WTC11 (cell line): ENCODE measurements at regions not wholly inside any gene's neighbourhood (a gene's known extent, or its start where the extent isn't known, plus 50 kb on each side); places are given as distances from the start of the nearest gene placed in this dataset.
A peak's percentile ranks its signal among the peaks of the same experiment; 100 is the strongest.

Experiments
- ATAC-seq: fragments of 200-7000 bp; cut with Tn5 transposase; 2 replicates; pipeline ENCODE4 v1.10.0; 2021; ENCODE audit warnings: mild to moderate bottlenecking, moderate library complexity
- CTCF ChIA-PET: fragments of 300-600 bp; sonication (Branson Sonifier 250); formaldehyde crosslinking; loops from one replicate; lab custom pipeline; 2021; ENCODE audit warnings: antibody characterized with exemption; lab: Charles Lee
- POLR2A ChIA-PET: fragments of 350-600 bp; sonication (Branson Sonifier 250); formaldehyde crosslinking; loops from one replicate; lab custom pipeline; 2021; ENCODE audit warnings: antibody characterized with exemption; lab: Charles Lee
- DNase-seq: peaks from one replicate; pipeline ENCODE4 v3.0.0; 2021; ENCODE audit warnings: low spot score
- H3K27ac Mint-ChIP-seq: 2 replicates; pipeline ENCODE4 v1.8.0; 2021; ENCODE audit warnings: mixed read lengths
- H3K27me3 Mint-ChIP-seq: 2 replicates; pipeline ENCODE4 v1.8.0; 2021; ENCODE audit warnings: low read depth, mild to moderate bottlenecking, moderate library complexity, mixed read lengths
- H3K36me3 Mint-ChIP-seq: 2 replicates; pipeline ENCODE4 v1.8.0; 2021; ENCODE audit warnings: mixed read lengths
- H3K4me1 Mint-ChIP-seq: 2 replicates; pipeline ENCODE4 v1.8.0; 2022; ENCODE audit warnings: mixed read lengths
- H3K4me3 Mint-ChIP-seq: 2 replicates; pipeline ENCODE4 v1.8.0; 2021; ENCODE audit warnings: mild to moderate bottlenecking, moderate library complexity, mixed read lengths
- H3K9me3 Mint-ChIP-seq: 2 replicates; pipeline ENCODE4 v1.8.0; 2021; ENCODE audit warnings: mixed read lengths
- ATF1 ChIP-seq: sonication (generic); formaldehyde crosslinking; IDR thresholded peaks from 2 replicates; pipeline ENCODE4 v1.8.1; 2023; ENCODE audit warnings: mild to moderate bottlenecking, moderate library complexity, missing genetic modification reagents
- CBFB ChIP-seq: sonication (generic); formaldehyde crosslinking; IDR thresholded peaks from 2 replicates; pipeline ENCODE4 v1.8.1; 2022; ENCODE audit warnings: mild to moderate bottlenecking, low read depth, missing genetic modification reagents
- CREB1 ChIP-seq: sonication (generic); formaldehyde crosslinking; IDR thresholded peaks from 2 replicates; pipeline ENCODE4 v1.8.0; 2023; ENCODE audit warnings: mild to moderate bottlenecking, missing genetic modification reagents
- CTCF ChIP-seq: fragments of 200-600 bp; IDR thresholded peaks from 2 replicates; pipeline ENCODE4 v1.8.0; 2022; ENCODE audit warnings: antibody characterized with exemption
- EMX1 ChIP-seq: fragments of 250-450 bp; sonication (Bioruptor Pico); IDR thresholded peaks from 2 replicates; pipeline ENCODE4 v1.8.0; 2021; ENCODE audit warnings: mild to moderate bottlenecking
- ERG ChIP-seq: fragments of 250-450 bp; sonication (Bioruptor Pico); IDR thresholded peaks from 2 replicates; pipeline ENCODE4 v1.8.0; 2021; ENCODE audit warnings: mild to moderate bottlenecking
- MXD4 ChIP-seq: fragments of 250-450 bp; sonication (Bioruptor Pico); IDR thresholded peaks from 2 replicates; pipeline ENCODE4 v1.8.0; 2021; ENCODE audit warnings: mild to moderate bottlenecking, moderate library complexity, borderline replicate concordance
- MYBL2 ChIP-seq: sonication (generic); formaldehyde crosslinking; IDR thresholded peaks from 2 replicates; pipeline ENCODE4 v1.8.1; 2023; ENCODE audit warnings: mild to moderate bottlenecking, moderate library complexity, missing genetic modification reagents
- NFYB ChIP-seq: sonication (generic); formaldehyde crosslinking; conservative IDR thresholded peaks from 2 replicates; pipeline ENCODE4 v1.8.0; 2022; ENCODE audit warnings: low read depth, missing genetic modification reagents
- NR2C2 ChIP-seq: sonication (generic); formaldehyde crosslinking; IDR thresholded peaks from 2 replicates; pipeline ENCODE4 v1.8.0; 2022; ENCODE audit warnings: mild to moderate bottlenecking, missing genetic modification reagents
- TCF7 ChIP-seq: sonication (generic); formaldehyde crosslinking; IDR thresholded peaks from 2 replicates; pipeline ENCODE4 v1.8.0; 2022; ENCODE audit warnings: mild to moderate bottlenecking, low read depth, missing genetic modification reagents, moderate library complexity
- TEAD1 ChIP-seq: sonication (generic); formaldehyde crosslinking; IDR thresholded peaks from 2 replicates; pipeline ENCODE4 v1.8.0; 2022; ENCODE audit warnings: mild to moderate bottlenecking, missing genetic modification reagents
- USF2 ChIP-seq: sonication (generic); formaldehyde crosslinking; IDR thresholded peaks from 2 replicates; pipeline ENCODE4 v1.8.1; 2023; ENCODE audit warnings: mild to moderate bottlenecking, missing genetic modification reagents, moderate library complexity
- ZBTB21 ChIP-seq: sonication (generic); formaldehyde crosslinking; IDR thresholded peaks from 2 replicates; pipeline ENCODE4 v1.8.1; 2023; ENCODE audit warnings: mild to moderate bottlenecking, missing genetic modification reagents, borderline replicate concordance
- ZNF121 ChIP-seq: sonication (generic); formaldehyde crosslinking; IDR thresholded peaks from 2 replicates; pipeline ENCODE4 v1.8.0; 2023; ENCODE audit warnings: missing genetic modification reagents
- ZNF138 ChIP-seq: sonication (generic); formaldehyde crosslinking; conservative IDR thresholded peaks from 2 replicates; pipeline ENCODE4 v1.8.1; 2022; ENCODE audit warnings: mild to moderate bottlenecking, moderate library complexity, missing genetic modification reagents
- ZNF232 ChIP-seq: sonication (generic); formaldehyde crosslinking; IDR thresholded peaks from 2 replicates; pipeline ENCODE4 v1.8.0; 2022; ENCODE audit warnings: mild to moderate bottlenecking, missing genetic modification reagents
- ZNF317 ChIP-seq: sonication (generic); formaldehyde crosslinking; IDR thresholded peaks from 2 replicates; pipeline ENCODE4 v1.8.1; 2023; ENCODE audit warnings: low read depth, mild to moderate bottlenecking, moderate library complexity, missing genetic modification reagents, borderline replicate concordance
- ZNF416 ChIP-seq: fragments of 250-450 bp; sonication (Bioruptor Pico); IDR thresholded peaks from 2 replicates; pipeline ENCODE4 v1.9.0; 2021; ENCODE audit warnings: mild to moderate bottlenecking, inconsistent platforms
- ZNF512 ChIP-seq: sonication (generic); formaldehyde crosslinking; IDR thresholded peaks from 2 replicates; pipeline ENCODE4 v1.8.1; 2022; ENCODE audit warnings: missing genetic modification reagents, borderline replicate concordance
- ZNF671 ChIP-seq: fragments of 250-450 bp; sonication (Bioruptor Pico); IDR thresholded peaks from 2 replicates; pipeline ENCODE4 v1.8.0; 2021; ENCODE audit warnings: mild to moderate bottlenecking
- TF ChIP-seq, protein P1 (sequence below): sonication (generic); formaldehyde crosslinking; IDR thresholded peaks from 2 replicates; pipeline ENCODE4 v1.8.1; 2023; ENCODE audit warnings: mild to moderate bottlenecking, moderate library complexity, missing genetic modification reagents

GRCh38 chr12:94745562-94745961, 95.2 kb upstream of the TMCC3 start (continued):
- TF ChIP-seq ERG (CRISPR knock-in tag) (no peak), ZNF138 (CRISPR knock-in tag) (no peak), ZNF121 (CRISPR knock-in tag) (no peak), ZNF416 (no peak), ZBTB21 (CRISPR knock-in tag) (no peak), MXD4 (CRISPR knock-in tag) (no peak), ZNF671 (CRISPR knock-in tag) (no peak)
- TF ChIP-seq, all 79 proteins: peak for 0

DNA sequence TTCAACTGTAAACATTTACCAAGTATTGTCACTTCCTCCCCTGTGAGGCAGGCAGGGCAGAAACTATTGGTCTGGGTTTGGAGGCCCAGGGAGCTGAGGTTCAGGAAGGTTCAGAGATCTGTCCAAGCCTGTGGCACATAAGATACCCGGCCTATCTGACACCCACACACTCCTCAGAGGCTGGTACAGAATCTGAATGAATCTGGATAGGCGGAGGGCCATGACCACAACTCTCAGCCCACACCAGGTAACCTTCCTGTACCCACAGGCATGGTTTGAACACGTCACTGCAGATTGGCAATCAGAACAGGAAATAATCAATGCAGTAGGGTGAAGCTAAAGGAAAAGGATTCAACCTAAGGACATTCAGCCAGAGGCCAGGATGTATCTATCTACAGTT, 92.8 kb upstream of the TMCC3 start:
- Mint-ChIP-seq H3K9me3 (peaks cover 3% of the 10 kb centered on the region; the same call in 1 of the 2 replicates), H3K4me3 (no peak overlapping the region), H3K36me3 (no peaks in the 10 kb centered on the region), H3K4me1 (peaks cover 25% of the 10 kb centered on the region), H3K27me3 (no peaks in the 10 kb centered on the region), H3K27ac (no peak overlapping the region)
- POLR2A ChIA-PET, result no interaction called here
- CTCF ChIA-PET, result no interaction called here
- no peak for DNase-seq
- no peak for TF ChIP-seq ZNF317
- no peak for TF ChIP-seq TCF7 (CRISPR knock-in tag)
- no peak for ATAC-seq

- no peaks in the 10 kb centered on the region for H3K36me3 Mint-ChIP-seq
- no peak overlapping the region for H3K4me3 Mint-ChIP-seq
- ATAC-seq (peak; percentile 86), DNase-seq (peak; percentile 39)
- ChIA-PET POLR2A (no interaction called here), CTCF (interaction anchor here (0.6 kb wide), 1 partner anchor 65 kb away, joined by 3 read pairs; no protein-coding TSS in a partner anchor)
- H3K27me3 Mint-ChIP-seq, result no peaks in the 10 kb centered on the region
- no peaks in the 10 kb centered on the region for H3K9me3 Mint-ChIP-seq
- peaks cover 25% of the 10 kb centered on the region for H3K4me1 Mint-ChIP-seq
- TF ChIP-seq ZNF512 (CRISPR knock-in tag), result peak; percentile 96
- TF ChIP-seq USF2 (CRISPR knock-in tag), result 0 out of 2 replicates have a peak, but pooled peaks have one; percentile 21
- TF ChIP-seq CREB1 (CRISPR knock-in tag), result no peak
- TF ChIP-seq MYBL2 (CRISPR knock-in tag), result no peak
- TF ChIP-seq ZNF121 (CRISPR knock-in tag), result 0 out of 2 replicates have a peak, but pooled peaks have one; percentile 48
- H3K27ac Mint-ChIP-seq, result no peak overlapping the region
These were observed 90.4 kb upstream of the TMCC3 start for GRCh38 chr12:94740601-94741362.

DNA sequence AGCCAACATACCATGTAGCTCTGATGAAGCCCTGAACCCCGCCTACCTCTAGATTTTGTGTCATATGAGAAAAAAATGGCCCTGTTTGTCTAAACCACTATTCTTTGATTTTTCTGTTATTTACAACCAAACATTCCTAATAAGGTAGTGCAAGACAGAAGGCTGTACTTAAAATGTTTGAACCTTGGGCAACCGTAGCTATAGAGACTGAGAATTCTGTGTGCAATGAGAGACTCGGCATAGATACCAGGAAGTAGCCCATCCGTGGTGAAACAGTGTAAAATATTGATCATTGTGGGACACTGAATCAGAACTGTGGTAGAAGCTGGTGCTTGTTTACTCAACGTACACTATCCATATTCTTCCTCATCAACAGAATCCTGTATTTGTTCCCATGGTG, 86.5 kb upstream of the TMCC3 start:
- Mint-ChIP-seq H3K27me3 (no peaks in the 10 kb centered on the region), H3K36me3 (no peaks in the 10 kb centered on the region), H3K4me1 (peaks cover 14% of the 10 kb centered on the region), H3K9me3 (no peaks in the 10 kb centered on the region), H3K27ac (no peak overlapping the region), H3K4me3 (no peak overlapping the region)
- ChIA-PET POLR2A (no interaction called here), CTCF (no interaction called here)
- DNase-seq, result no peak
- no peak for ATAC-seq
- TF ChIP-seq, protein P1, sequence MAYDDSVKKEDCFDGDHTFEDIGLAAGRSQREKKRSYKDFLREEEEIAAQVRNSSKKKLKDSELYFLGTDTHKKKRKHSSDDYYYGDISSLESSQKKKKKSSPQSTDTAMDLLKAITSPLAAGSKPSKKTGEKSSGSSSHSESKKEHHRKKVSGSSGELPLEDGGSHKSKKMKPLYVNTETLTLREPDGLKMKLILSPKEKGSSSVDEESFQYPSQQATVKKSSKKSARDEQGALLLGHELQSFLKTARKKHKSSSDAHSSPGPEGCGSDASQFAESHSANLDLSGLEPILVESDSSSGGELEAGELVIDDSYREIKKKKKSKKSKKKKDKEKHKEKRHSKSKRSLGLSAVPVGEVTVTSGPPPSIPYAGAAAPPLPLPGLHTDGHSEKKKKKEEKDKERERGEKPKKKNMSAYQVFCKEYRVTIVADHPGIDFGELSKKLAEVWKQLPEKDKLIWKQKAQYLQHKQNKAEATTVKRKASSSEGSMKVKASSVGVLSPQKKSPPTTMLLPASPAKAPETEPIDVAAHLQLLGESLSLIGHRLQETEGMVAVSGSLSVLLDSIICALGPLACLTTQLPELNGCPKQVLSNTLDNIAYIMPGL, result no peak
- TF ChIP-seq EMX1 (CRISPR knock-in tag), result no peak
- no peak for TF ChIP-seq NFYB (CRISPR knock-in tag)
- no peak for TF ChIP-seq CBFB (CRISPR knock-in tag)
- no peak for TF ChIP-seq ZNF232 (CRISPR knock-in tag)
- TF ChIP-seq CTCF, result no peak
- TF ChIP-seq USF2 (CRISPR knock-in tag), result no peak
- TF ChIP-seq ATF1 (CRISPR knock-in tag), result no peak
- no peak for TF ChIP-seq NR2C2 (CRISPR knock-in tag)
- no peak for TF ChIP-seq TEAD1 (CRISPR knock-in tag)
